Body of pancreas (tissue), 4 donors: ENCODE measurements at regions not wholly inside any gene's neighbourhood (a gene's known extent, or its start where the extent isn't known, plus 50 kb on each side); places are given as distances from the start of the nearest gene placed in this dataset.

Experiments
- ATAC-seq: fragments of 150-250 bp; one replicate; pipeline ENCODE4 v1.9.1; 2016
- DNase-seq, 4 donors: peaks; one replicate each; pipeline ENCODE4 v3.0.0-alpha.2; 2019
- H3K27ac ChIP-seq, 4 donors: fragments of 200-600 bp; sonication (generic); 1 replicate in 3 of 4; 2 replicates in 1 of 4; pipeline versions ENCODE4 v1.5.1 to v1.6.1; 2016 to 2019; ENCODE audit warnings: mild to moderate bottlenecking in 1 of 4, mixed read lengths in 1 of 4, moderate library complexity in 1 of 4
- H3K27me3 ChIP-seq, 2 donors: fragments of 200-600 bp; sonication (generic); one replicate each; pipeline ENCODE4 v1.6.0; 2016; ENCODE audit warnings: mild to moderate bottlenecking in 1 of 2
- H3K36me3 ChIP-seq, 2 donors: fragments of 200-600 bp; sonication (generic); replicated peaks in 1 of 2; 2 replicates each; pipeline ENCODE4 v1.5.1; 2016; ENCODE audit warnings: low read depth in 2 of 2; ENCODE audit not compliant: insufficient read depth in 1 of 2
- H3K4me1 ChIP-seq: fragments of 200-600 bp; sonication (generic); one replicate; pipeline ENCODE4 v1.6.0; 2016
- H3K4me3 ChIP-seq, 2 donors: fragments of 200-600 bp; sonication (generic); 1 replicate in 1 of 2; 2 replicates in 1 of 2; pipeline ENCODE4 v1.5.1; 2016 to 2019
- H3K9me3 ChIP-seq, 3 donors: fragments of 200-600 bp; sonication (generic); 1 replicate in 2 of 3; 2 replicates in 1 of 3; pipeline ENCODE4 v1.5.1; 2016
- CTCF ChIP-seq, 7 experiments: fragments of 450-650 bp in 4 of 7; fragments of 200-600 bp in 3 of 7; sonication (generic) in 3 of 7; IDR thresholded peaks; one replicate each; pipeline ENCODE4 v1.5.1; 2016 to 2019; ENCODE audit warnings: antibody characterized with exemption in 7 of 7
- POLR2A ChIP-seq, 3 donors: fragments of 450-650 bp; IDR thresholded peaks; one replicate each; pipeline ENCODE4 v1.6.1; 2016; ENCODE audit warnings: antibody characterized with exemption in 3 of 3, mild to moderate bottlenecking in 2 of 3
- WGBS, 2 donors: methylation state at CpG; one replicate each; pipeline ENCODE4 v1.1.5; 2017; 5-methylcytosine and 5-hydroxymethylcytosine counted together
- intact Hi-C: fragments of 100-400 bp; cut with DNase I; formaldehyde crosslinking; loops from one replicate; pipeline ENCODE4 v1.15.1; 2023

- Histone ChIP-seq H3K4me3 (no peak overlapping the region), H3K36me3 (no peaks in the 10 kb centered on the region), H3K9me3 (no peaks in the 10 kb centered on the region), H3K27ac (no peak overlapping the region), H3K27me3 (no peaks in the 10 kb centered on the region), H3K4me1 (no peaks in the 10 kb centered on the region)
- DNase-seq: no peak
- TF ChIP-seq CTCF (IDR thresholded peaks at IDR 0.05): no peak
- TF ChIP-seq POLR2A (IDR thresholded peaks at IDR 0.05): no peak
- intact Hi-C loops: no loop called here
- no peak for ATAC-seq
- WGBS, 2 donors: 53 to 60% methylated on average over 3 of the region's 3 CpGs
These were observed 71.9 kb downstream of the NR2F2 start for GRCh38 chr15:96402403-96402802.

- no peak for ATAC-seq
- no peaks in the 10 kb centered on the region for H3K9me3 ChIP-seq
- no peak overlapping the region for H3K4me3 ChIP-seq
- intact Hi-C loops: no loop called here
- H3K36me3 ChIP-seq: no peaks in the 10 kb centered on the region
- 53 to 73% methylated on average over 1 of the region's 1 CpG for WGBS, 2 donors
- TF ChIP-seq POLR2A (IDR thresholded peaks at IDR 0.05) (no peak), CTCF (IDR thresholded peaks at IDR 0.05) (no peak)
- DNase-seq: no peak
- H3K27me3 ChIP-seq: peaks cover 0 to under 1% of the 10 kb centered on the region in 2 donors
- H3K4me1 ChIP-seq: no peaks in the 10 kb centered on the region
- no peak overlapping the region for H3K27ac ChIP-seq
These were observed 72.6 kb downstream of the NR2F2 start for GRCh38 chr15:96403071-96403470.

- Histone ChIP-seq H3K27ac (no peak overlapping the region), H3K4me3 (no peak overlapping the region), H3K4me1 (peaks cover 5% of the 10 kb centered on the region), H3K27me3 (peaks cover 0 to 9% of the 10 kb centered on the region in 2 donors), H3K9me3 (no peaks in the 10 kb centered on the region), H3K36me3 (no peaks in the 10 kb centered on the region)
- ATAC-seq (no peak), DNase-seq (no peak)
- intact Hi-C loops: no loop called here
- TF ChIP-seq CTCF (IDR thresholded peaks at IDR 0.05) (no peak), POLR2A (IDR thresholded peaks at IDR 0.05) (no peak)
- WGBS, 2 donors: 59 to 71% methylated on average over 1 of the region's 1 CpG
These were observed 73.4 kb downstream of the NR2F2 start for GRCh38 chr15:96403932-96404331.

GRCh38 chr15:96404560-96404959 is 74.1 kb downstream of the NR2F2 start:
- Histone ChIP-seq H3K4me1 (peaks cover 12% of the 10 kb centered on the region), H3K27ac (no peak overlapping the region), H3K4me3 (no peak overlapping the region), H3K36me3 (no peaks in the 10 kb centered on the region), H3K27me3 (peaks cover 0 to 15% of the 10 kb centered on the region in 2 donors), H3K9me3 (no peaks in the 10 kb centered on the region)
- ATAC-seq (no peak), DNase-seq (no peak)
- intact Hi-C loops: no loop called here
- WGBS, 2 donors: 72 to 73% methylated on average over 2 of the region's 2 CpGs
- TF ChIP-seq CTCF (IDR thresholded peaks at IDR 0.05) (no peak), POLR2A (IDR thresholded peaks at IDR 0.05) (no peak)

- Histone ChIP-seq H3K4me3 (no peak overlapping the region), H3K36me3 (no peaks in the 10 kb centered on the region), H3K4me1 (peaks cover 15% of the 10 kb centered on the region), H3K9me3 (no peaks in the 10 kb centered on the region), H3K27ac (no peak overlapping the region), H3K27me3 (peaks cover 0 to 30% of the 10 kb centered on the region in 2 donors)
- 70 to 77% methylated on average over 3 of the region's 3 CpGs for WGBS, 2 donors
- no peak for TF ChIP-seq CTCF (IDR thresholded peaks at IDR 0.05)
- TF ChIP-seq POLR2A (IDR thresholded peaks at IDR 0.05): no peak
- intact Hi-C loops: no loop called here
- ATAC-seq (no peak), DNase-seq (no peak)
These were observed 75.8 kb downstream of the NR2F2 start for GRCh38 chr15:96406291-96406690.
